Neuron (in vitro differentiated cells): ENCODE measurements at regions not wholly inside any gene's neighbourhood (a gene's known extent, or its start where the extent isn't known, plus 50 kb on each side); places are given as distances from the start of the nearest gene placed in this dataset.
"Not testable (repeated sequence)": the region's sequence is repeated elsewhere in the genome, so short reads cannot be mapped to it uniquely, and the experiment has no call there.

Experiments
- H2AFZ ChIP-seq: one replicate; pipeline ENCODE4 v1.6.1; 2013; ENCODE audit warnings: low read depth, mild to moderate bottlenecking, inconsistent platforms, low read length, moderate library complexity
- H3K27me3 ChIP-seq: one replicate; pipeline ENCODE4 v1.6.1; 2013; ENCODE audit warnings: low read length; ENCODE audit not compliant: insufficient read depth
- H3K36me3 ChIP-seq: one replicate; pipeline ENCODE4 v1.6.1; 2013; ENCODE audit warnings: low read length; ENCODE audit not compliant: insufficient read depth
- H3K4me1 ChIP-seq: one replicate; pipeline ENCODE4 v1.6.1; 2013; ENCODE audit warnings: low read length; ENCODE audit not compliant: insufficient read depth
- H3K4me3 ChIP-seq: 2 replicates; pipeline ENCODE4 v1.5.1; 2013; ENCODE audit warnings: mild to moderate bottlenecking, low read length, moderate library complexity
- H3K9me3 ChIP-seq: one replicate; pipeline ENCODE4 v1.6.1; 2013; ENCODE audit warnings: low read length

DNA sequence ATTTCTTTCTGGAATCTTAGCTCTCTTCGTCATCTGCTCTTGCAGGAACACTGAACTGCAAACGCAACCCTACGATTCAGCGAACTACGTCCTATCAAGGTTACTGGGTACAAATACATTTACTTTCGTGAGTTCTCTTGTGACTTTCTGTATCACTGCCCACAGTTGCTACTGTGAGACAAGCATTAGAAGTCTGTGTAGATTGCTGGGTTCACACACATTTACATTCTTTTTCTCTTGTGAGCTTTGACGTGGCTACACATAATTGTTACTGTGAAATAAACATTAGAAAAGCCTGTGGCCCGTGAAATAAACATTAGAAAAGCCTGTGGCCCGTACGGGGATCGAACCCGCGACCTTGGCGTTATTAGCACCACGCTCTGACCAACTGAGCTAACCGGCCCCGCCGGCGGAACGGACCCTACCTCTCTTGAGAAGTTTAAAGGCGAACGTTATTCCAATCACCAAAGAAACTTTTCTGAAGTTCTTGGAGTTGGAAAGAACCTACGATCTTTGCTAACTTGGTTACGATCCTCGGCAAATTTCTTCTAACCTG lies 61.2 kb upstream of the ZNF322 start:
- H3K36me3 ChIP-seq, H3K4me1 ChIP-seq, H3K4me3 ChIP-seq, H2AFZ ChIP-seq, H3K9me3 ChIP-seq, H3K27me3 ChIP-seq: not testable (repeated sequence)

GRCh38 chr6:26730019-26730766 lies 70.6 kb upstream of the ZNF322 start:
- not testable (repeated sequence) for H3K4me1 ChIP-seq, H3K36me3 ChIP-seq, H2AFZ ChIP-seq, H3K27me3 ChIP-seq, H3K9me3 ChIP-seq, H3K4me3 ChIP-seq

DNA sequence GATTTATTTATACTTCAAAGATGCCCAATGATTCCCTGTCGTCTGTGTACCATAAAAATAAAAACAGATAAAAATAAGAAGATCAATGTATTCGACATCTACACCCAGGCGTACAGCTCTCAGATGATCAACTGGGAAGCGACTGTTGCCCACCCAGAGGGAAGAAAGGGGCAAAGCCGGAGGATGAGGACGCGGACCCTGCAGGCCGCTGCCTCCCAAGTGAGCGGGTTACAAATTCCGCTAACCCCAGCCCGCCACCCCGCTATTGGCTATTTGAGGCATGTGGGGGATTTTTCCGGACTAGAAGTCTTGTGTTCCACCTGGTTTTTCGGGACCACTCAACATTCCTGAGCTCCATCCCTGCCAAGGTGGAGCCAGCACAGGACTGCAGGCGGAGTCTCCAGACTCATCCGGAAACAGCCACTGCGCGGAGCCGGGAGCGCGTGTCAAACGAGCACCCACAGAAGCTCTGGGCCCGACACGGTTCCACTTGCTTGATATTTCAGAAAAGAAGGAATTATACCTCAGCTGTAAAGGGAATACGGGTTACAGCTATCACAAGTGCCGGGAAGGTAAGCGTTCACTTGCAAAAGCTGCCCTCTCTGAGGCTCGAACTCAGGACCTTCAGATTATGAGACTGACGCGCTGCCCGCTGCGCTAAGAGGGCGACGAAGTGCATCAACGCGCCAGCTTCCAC lies 75.4 kb upstream of the ZNF322 start:
- not testable (repeated sequence) for H3K9me3 ChIP-seq

DNA sequence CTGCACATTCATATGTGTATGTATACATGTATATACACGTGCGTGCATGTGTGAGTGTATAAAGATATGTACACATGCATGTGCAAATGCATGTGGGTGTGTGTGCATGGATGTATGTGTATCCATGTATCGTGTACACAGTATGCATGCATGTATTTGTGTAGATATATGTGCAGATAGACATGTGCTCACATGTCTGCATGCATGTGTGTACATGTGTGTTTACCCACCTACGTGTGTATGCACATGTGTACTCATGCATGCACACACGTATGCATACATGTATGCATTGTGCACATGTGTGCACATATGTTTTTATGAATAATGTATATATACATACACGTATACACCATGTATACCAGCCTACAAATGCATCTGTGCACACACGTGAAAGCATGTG lies 80.3 kb upstream of the ZNF322 start:
- no peaks in the 10 kb centered on the region for H3K36me3 ChIP-seq
- H3K27me3 ChIP-seq = peaks cover 8% of the 10 kb centered on the region
- no peaks in the 10 kb centered on the region for H3K9me3 ChIP-seq
- no peak overlapping the region for H3K4me3 ChIP-seq
- no peaks in the 10 kb centered on the region for H3K4me1 ChIP-seq
- no peak overlapping the region for H2AFZ ChIP-seq

More for the DNA sequence above, 75.4 kb upstream of the ZNF322 start:
- not testable (repeated sequence) for H3K4me3 ChIP-seq, H3K4me1 ChIP-seq, H3K27me3 ChIP-seq, H3K36me3 ChIP-seq, H2AFZ ChIP-seq

- H3K4me3 ChIP-seq = peak overlapping the region; percentile 73
- no peaks in the 10 kb centered on the region for H3K36me3 ChIP-seq
- H3K4me1 ChIP-seq = no peaks in the 10 kb centered on the region
- H2AFZ ChIP-seq = peak overlapping the region; percentile 64
- H3K9me3 ChIP-seq = peaks cover 4% of the 10 kb centered on the region
- peaks cover 10% of the 10 kb centered on the region for H3K27me3 ChIP-seq
Observed at GRCh38 chr6:26743157-26743821, 83.7 kb upstream of the ZNF322 start.

- peaks cover 4% of the 10 kb centered on the region for H3K9me3 ChIP-seq
- peaks cover 10% of the 10 kb centered on the region for H3K27me3 ChIP-seq
- H3K4me1 ChIP-seq = no peaks in the 10 kb centered on the region
- H2AFZ ChIP-seq = peak overlapping the region; percentile 64
- peak overlapping the region; percentile 73 for H3K4me3 ChIP-seq
- H3K36me3 ChIP-seq = no peaks in the 10 kb centered on the region
Observed at GRCh38 chr6:26743941-26744699, 84.6 kb upstream of the ZNF322 start.

- Histone ChIP-seq H2AFZ (peak overlapping the region; percentile 64), H3K4me3 (peak overlapping the region; percentile 73), H3K27me3 (peaks cover 10% of the 10 kb centered on the region)
- H3K9me3 ChIP-seq, H3K36me3 ChIP-seq, H3K4me1 ChIP-seq: not testable (repeated sequence)
Observed at GRCh38 chr6:26744837-26745282, 85.3 kb upstream of the ZNF322 start.

DNA sequence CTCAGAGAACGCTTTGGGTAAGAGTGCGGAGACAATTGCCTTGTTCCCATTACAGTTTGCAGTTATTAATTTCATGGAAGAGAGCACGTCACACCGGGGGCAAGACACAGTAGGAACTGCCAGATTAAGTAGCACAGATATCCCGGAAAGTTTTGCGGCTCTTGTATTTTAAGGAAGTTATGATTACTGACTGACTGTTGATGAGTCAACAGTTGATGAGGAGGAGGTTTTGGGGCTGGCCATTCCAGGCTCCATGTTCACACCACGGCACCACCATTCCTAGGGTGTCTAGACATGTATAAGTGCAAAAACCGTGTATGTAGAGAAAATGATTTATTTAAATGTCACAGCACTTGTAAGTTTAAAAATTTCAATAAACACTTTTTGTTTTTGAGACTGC lies 86.4 kb upstream of the ZNF322 start:
- not testable (repeated sequence) for H3K4me3 ChIP-seq, H2AFZ ChIP-seq, H3K9me3 ChIP-seq, H3K4me1 ChIP-seq, H3K36me3 ChIP-seq
- H3K27me3 ChIP-seq = peaks cover 10% of the 10 kb centered on the region

- H3K4me3 ChIP-seq, H3K36me3 ChIP-seq, H3K4me1 ChIP-seq, H2AFZ ChIP-seq, H3K9me3 ChIP-seq: not testable (repeated sequence)
- peaks cover 13% of the 10 kb centered on the region for H3K27me3 ChIP-seq
Observed at GRCh38 chr6:26749126-26749758, 89.7 kb upstream of the ZNF322 start.

DNA sequence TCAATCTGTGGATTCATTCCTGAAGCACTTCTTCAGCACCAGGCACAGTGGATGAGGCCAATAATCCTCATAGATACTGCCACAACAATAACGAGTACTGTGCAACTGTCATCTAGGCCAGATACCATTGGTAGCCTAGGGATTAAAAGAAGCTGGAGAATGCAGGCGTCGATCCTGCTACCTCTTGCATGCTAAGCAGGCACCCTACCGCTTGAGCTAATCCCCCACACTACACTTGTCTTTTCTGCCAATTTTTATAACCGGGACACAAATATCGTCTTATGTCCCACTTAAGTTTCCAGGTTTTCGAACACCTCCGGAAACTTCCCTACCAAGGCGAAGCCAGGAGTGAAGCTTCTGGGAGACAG lies 90.2 kb upstream of the ZNF322 start:
- H3K9me3 ChIP-seq, H2AFZ ChIP-seq, H3K36me3 ChIP-seq, H3K4me3 ChIP-seq, H3K4me1 ChIP-seq: not testable (repeated sequence)
- H3K27me3 ChIP-seq = peaks cover 12% of the 10 kb centered on the region

DNA sequence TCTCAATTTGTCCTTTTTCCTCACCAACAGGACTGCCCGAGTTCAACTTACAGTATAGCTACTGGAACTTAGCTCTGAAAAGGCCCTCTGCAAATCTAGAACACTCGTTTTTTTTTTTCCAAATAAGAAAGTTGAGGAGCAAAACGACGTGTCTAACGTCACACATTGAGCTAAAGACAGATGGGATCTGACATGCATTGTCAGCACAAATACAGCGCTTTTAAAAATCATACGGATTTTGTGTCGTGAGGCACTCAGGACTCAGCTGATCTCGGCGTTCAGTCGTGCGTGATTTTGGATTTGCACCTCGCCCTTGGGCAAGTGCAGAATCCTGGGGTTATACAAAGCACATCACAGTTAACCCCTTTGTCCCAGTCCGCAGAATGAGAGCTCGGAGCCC lies 94.7 kb upstream of the ZNF322 start:
- Histone ChIP-seq H3K36me3 (no peaks in the 10 kb centered on the region), H3K27me3 (peaks cover 9% of the 10 kb centered on the region), H3K4me3 (no peak overlapping the region), H3K4me1 (peaks cover 3% of the 10 kb centered on the region), H2AFZ (no peak overlapping the region), H3K9me3 (no peaks in the 10 kb centered on the region)

DNA sequence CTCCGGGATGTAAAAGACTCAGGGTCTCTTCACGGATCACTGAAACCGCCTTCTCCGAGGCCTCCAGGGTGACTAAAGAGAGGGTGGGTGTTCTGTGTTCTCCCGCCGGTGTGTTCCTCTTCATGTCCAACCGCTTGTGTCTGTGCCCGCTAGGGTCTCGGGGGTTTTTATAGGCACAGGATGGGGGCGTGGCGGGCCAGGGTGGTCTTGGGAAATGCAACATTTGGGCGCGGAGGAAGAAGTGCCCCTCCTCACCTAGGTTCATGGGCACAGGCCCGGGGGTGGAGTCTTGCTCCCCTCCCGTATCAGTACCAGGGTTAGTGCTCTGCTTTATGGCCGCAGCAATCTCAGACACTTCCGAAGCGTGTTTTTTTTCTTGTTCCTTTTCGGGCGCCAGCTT lies 95.3 kb upstream of the ZNF322 start:
- not testable (repeated sequence) for H3K27me3 ChIP-seq, H3K36me3 ChIP-seq, H3K4me1 ChIP-seq, H3K9me3 ChIP-seq, H2AFZ ChIP-seq
- H3K4me3 ChIP-seq = peak overlapping the region; percentile 26
